ENCODE measurements at regions not wholly inside any gene's neighbourhood (a gene's known extent, or its start where the extent isn't known, plus 50 kb on each side); places are given as distances from the start of the nearest gene placed in this dataset.

GRCh38 chr5:103804711-103805110, 242.1 kb upstream of the NUDT12 start:
- Mint-ChIP-seq H3K9me3 (no peaks in the 10 kb centered on the region), H3K27me3 (no peaks in the 10 kb centered on the region), H3K4me1 (no peaks in the 10 kb centered on the region), H3K27ac (no peak overlapping the region), H3K36me3 (ENCODE audit: low read depth) (no peaks in the 10 kb centered on the region), H3K4me3 (no peak overlapping the region)
- ATAC-seq (no peak), DNase-seq (no peak)

- DNase-seq (no peak), ATAC-seq (no peak)
- Mint-ChIP-seq H3K27me3 (no peaks in the 10 kb centered on the region), H3K4me1 (no peaks in the 10 kb centered on the region), H3K4me3 (no peak overlapping the region), H3K9me3 (no peaks in the 10 kb centered on the region), H3K36me3 (ENCODE audit: low read depth) (no peaks in the 10 kb centered on the region), H3K27ac (no peak overlapping the region)
Observed at GRCh38 chr5:103801681-103802080, 239.1 kb upstream of the NUDT12 start.

GRCh38 chr5:103800741-103801495, 238.3 kb upstream of the NUDT12 start:
- no peak for DNase-seq
- Mint-ChIP-seq H3K27ac (no peak overlapping the region), H3K36me3 (ENCODE audit: low read depth) (no peaks in the 10 kb centered on the region), H3K4me3 (no peak overlapping the region), H3K27me3 (no peaks in the 10 kb centered on the region), H3K4me1 (no peaks in the 10 kb centered on the region), H3K9me3 (no peaks in the 10 kb centered on the region)
- no peak for ATAC-seq

GRCh38 chr5:103793595-103794182, 231.1 kb upstream of the NUDT12 start:
- H3K36me3 Mint-ChIP-seq (ENCODE audit: low read depth), result no peaks in the 10 kb centered on the region
- ATAC-seq (no peak), DNase-seq (no peak)
- H3K27me3 Mint-ChIP-seq, result no peaks in the 10 kb centered on the region
- H3K4me3 Mint-ChIP-seq, result no peak overlapping the region
- H3K9me3 Mint-ChIP-seq, result peaks cover 22% of the 10 kb centered on the region
- no peak overlapping the region for H3K27ac Mint-ChIP-seq
- H3K4me1 Mint-ChIP-seq, result no peaks in the 10 kb centered on the region

DNA sequence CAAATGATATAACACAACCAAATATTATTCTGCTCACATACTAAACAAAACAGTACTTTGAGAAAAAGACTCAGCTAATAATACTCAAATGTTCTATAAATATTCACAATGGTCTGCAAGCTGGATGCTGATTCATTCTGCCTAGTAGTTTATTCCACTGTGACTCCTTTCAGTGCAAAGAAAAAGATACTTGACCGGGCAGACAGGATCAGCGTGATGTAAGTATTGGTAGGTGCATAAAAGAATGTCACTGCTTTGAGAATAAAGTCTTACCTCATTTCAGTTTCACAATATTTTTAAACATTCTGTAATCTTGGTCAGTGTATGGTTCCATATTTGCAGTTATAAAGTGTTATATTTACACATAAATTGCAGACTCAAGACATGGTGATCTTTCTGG, 223.0 kb upstream of the NUDT12 start:
- H3K9me3 Mint-ChIP-seq, result peaks cover 3% of the 10 kb centered on the region
- DNase-seq (no peak), ATAC-seq (no peak)
- no peak overlapping the region for H3K27ac Mint-ChIP-seq
- no peaks in the 10 kb centered on the region for H3K36me3 Mint-ChIP-seq (ENCODE audit: low read depth)
- no peaks in the 10 kb centered on the region for H3K4me1 Mint-ChIP-seq
- no peak overlapping the region for H3K4me3 Mint-ChIP-seq
- no peaks in the 10 kb centered on the region for H3K27me3 Mint-ChIP-seq

DNA sequence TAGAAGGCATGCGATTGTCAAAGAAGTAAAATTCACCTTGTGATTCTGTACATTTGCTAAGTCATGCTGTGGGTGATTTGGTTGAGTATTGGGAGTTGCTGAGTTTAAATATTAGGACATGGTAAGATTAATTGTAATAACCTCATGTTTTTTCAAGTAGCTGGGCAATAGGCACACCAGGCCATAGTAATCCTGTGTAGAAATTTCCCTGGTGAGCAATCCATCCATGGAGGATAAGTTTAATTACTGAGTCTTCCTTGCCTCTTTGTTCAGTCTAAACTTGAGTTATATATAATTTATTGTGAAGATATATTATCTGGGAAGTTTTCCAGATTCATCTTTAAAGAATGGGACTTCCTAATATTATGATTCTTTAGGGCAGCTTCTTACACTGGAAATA, 221.1 kb upstream of the NUDT12 start:
- H3K27ac Mint-ChIP-seq, result no peak overlapping the region
- ATAC-seq (no peak), DNase-seq (no peak)
- no peaks in the 10 kb centered on the region for H3K4me1 Mint-ChIP-seq
- peaks cover 3% of the 10 kb centered on the region for H3K9me3 Mint-ChIP-seq
- no peaks in the 10 kb centered on the region for H3K36me3 Mint-ChIP-seq (ENCODE audit: low read depth)
- no peak overlapping the region for H3K4me3 Mint-ChIP-seq
- no peaks in the 10 kb centered on the region for H3K27me3 Mint-ChIP-seq

DNA sequence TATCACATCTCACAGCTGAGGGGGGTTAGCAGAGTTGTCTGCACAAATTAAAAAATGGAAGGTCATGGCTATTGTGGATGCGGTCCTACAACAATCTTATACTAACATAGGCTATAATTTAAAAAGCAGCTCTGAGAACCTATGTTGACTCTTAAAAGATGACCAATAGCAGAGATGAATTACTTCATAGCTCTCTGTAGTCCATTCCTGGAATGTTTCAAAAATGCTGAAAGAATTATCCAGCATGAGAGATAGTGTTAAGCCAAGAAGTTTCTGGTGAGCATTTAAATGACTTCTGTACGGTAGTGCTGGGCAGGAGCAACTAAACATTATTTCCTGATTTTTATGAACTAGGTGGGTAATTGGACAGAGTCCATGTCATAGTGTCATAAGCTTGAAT, 218.2 kb upstream of the NUDT12 start:
- Mint-ChIP-seq H3K4me3 (no peak overlapping the region), H3K9me3 (peaks cover 3% of the 10 kb centered on the region), H3K4me1 (no peaks in the 10 kb centered on the region), H3K27ac (no peak overlapping the region), H3K27me3 (no peaks in the 10 kb centered on the region), H3K36me3 (ENCODE audit: low read depth) (peaks cover 3% of the 10 kb centered on the region)
- ATAC-seq (no peak), DNase-seq (no peak)

DNA sequence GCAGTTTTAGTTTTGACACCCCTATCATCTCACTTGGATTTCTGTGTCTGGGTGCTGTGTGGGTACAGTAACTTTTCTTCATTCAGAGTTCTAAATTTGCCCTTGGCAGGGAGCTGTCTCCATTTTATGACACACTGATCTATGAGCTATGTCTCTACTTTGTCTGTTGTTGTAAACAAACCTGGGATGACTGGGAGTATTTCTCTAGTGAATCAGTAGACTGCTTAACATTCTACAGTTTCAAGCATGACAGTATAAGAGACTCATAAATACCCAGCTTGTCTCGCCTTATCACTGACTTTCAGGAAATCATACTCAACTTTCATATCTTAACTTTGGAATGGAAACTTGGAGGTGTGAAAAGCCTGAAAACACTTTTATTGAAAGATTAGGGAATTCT, 212.1 kb upstream of the NUDT12 start:
- ATAC-seq, result no peak
- Mint-ChIP-seq H3K36me3 (ENCODE audit: low read depth) (peaks cover 3% of the 10 kb centered on the region), H3K9me3 (no peaks in the 10 kb centered on the region), H3K4me1 (no peaks in the 10 kb centered on the region), H3K4me3 (no peak overlapping the region), H3K27me3 (no peaks in the 10 kb centered on the region), H3K27ac (no peak overlapping the region)
- DNase-seq, result no peak

- ATAC-seq (no peak), DNase-seq (no peak)
- Mint-ChIP-seq H3K4me1 (no peaks in the 10 kb centered on the region), H3K27ac (no peak overlapping the region), H3K4me3 (no peak overlapping the region), H3K27me3 (no peaks in the 10 kb centered on the region), H3K36me3 (ENCODE audit: low read depth) (no peaks in the 10 kb centered on the region), H3K9me3 (peaks cover 4% of the 10 kb centered on the region)
Observed at GRCh38 chr5:103772248-103772647, 209.7 kb upstream of the NUDT12 start.

GRCh38 chr5:103764403-103764802, 201.8 kb upstream of the NUDT12 start:
- no peaks in the 10 kb centered on the region for H3K4me1 Mint-ChIP-seq
- H3K36me3 Mint-ChIP-seq (ENCODE audit: low read depth), result no peaks in the 10 kb centered on the region
- no peak overlapping the region for H3K27ac Mint-ChIP-seq
- DNase-seq (no peak), ATAC-seq (no peak)
- peaks cover 9% of the 10 kb centered on the region for H3K9me3 Mint-ChIP-seq
- H3K4me3 Mint-ChIP-seq, result no peak overlapping the region
- no peaks in the 10 kb centered on the region for H3K27me3 Mint-ChIP-seq

GRCh38 chr5:103758996-103759395, 196.4 kb upstream of the NUDT12 start:
- no peaks in the 10 kb centered on the region for H3K36me3 Mint-ChIP-seq (ENCODE audit: low read depth)
- peaks cover 9% of the 10 kb centered on the region for H3K9me3 Mint-ChIP-seq
- H3K4me1 Mint-ChIP-seq, result no peaks in the 10 kb centered on the region
- no peaks in the 10 kb centered on the region for H3K27me3 Mint-ChIP-seq
- DNase-seq, result no peak
- H3K4me3 Mint-ChIP-seq, result no peak overlapping the region
- ATAC-seq, result no peak
- H3K27ac Mint-ChIP-seq, result no peak overlapping the region

DNA sequence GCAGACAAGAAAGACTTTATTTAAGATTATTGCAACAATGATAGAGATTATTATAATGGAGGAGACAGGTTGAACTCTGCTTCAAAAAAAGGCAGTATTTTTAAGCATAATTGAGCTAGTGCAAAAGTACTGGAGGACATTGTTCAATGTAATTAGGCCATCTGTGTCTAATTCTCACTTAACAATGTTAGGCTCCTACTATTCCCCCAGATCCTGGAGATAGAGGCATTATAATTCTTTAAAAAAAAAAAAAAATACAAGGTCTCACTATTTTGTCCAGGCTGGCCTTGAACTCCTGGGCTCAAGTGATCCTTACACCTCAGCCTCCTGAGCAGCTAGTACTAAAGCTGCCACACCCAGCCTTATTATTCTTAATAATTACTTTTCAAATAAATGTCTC, 193.4 kb upstream of the NUDT12 start:
- no peaks in the 10 kb centered on the region for H3K36me3 Mint-ChIP-seq (ENCODE audit: low read depth)
- DNase-seq (no peak), ATAC-seq (no peak)
- no peaks in the 10 kb centered on the region for H3K27me3 Mint-ChIP-seq
- H3K27ac Mint-ChIP-seq, result no peak overlapping the region
- no peaks in the 10 kb centered on the region for H3K4me1 Mint-ChIP-seq
- peaks cover 13% of the 10 kb centered on the region for H3K9me3 Mint-ChIP-seq
- no peak overlapping the region for H3K4me3 Mint-ChIP-seq

GRCh38 chr5:103745353-103746065, 182.9 kb upstream of the NUDT12 start:
- Mint-ChIP-seq H3K27me3 (no peaks in the 10 kb centered on the region), H3K9me3 (no peaks in the 10 kb centered on the region), H3K27ac (no peak overlapping the region), H3K36me3 (ENCODE audit: low read depth) (no peaks in the 10 kb centered on the region), H3K4me1 (no peaks in the 10 kb centered on the region), H3K4me3 (no peak overlapping the region)
- DNase-seq (no peak), ATAC-seq (no peak)

DNA sequence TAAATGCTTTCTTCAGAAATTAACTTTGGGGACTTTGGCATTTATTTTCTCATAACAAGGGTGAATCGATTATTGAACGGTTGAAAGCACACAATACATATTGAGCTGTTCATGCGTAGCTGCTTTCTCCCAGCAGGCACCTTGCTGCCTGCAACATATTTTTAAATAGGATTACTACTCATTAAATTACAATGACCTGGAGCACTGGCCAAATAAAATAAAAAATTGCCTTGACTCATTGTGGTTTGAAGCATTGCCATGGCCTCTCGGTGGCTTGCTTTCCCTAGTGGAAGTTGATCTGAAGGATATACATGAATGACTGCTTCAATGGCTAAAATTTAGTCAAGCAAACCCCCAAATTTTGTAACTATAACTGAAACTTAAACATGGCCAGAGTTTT, 181.6 kb upstream of the NUDT12 start:
- no peak overlapping the region for H3K4me3 Mint-ChIP-seq
- peaks cover 2% of the 10 kb centered on the region for H3K9me3 Mint-ChIP-seq
- H3K27ac Mint-ChIP-seq, result no peak overlapping the region
- DNase-seq (no peak), ATAC-seq (no peak)
- H3K36me3 Mint-ChIP-seq (ENCODE audit: low read depth), result no peaks in the 10 kb centered on the region
- H3K27me3 Mint-ChIP-seq, result no peaks in the 10 kb centered on the region
- no peaks in the 10 kb centered on the region for H3K4me1 Mint-ChIP-seq

- DNase-seq (no peak), ATAC-seq (no peak)
- no peak overlapping the region for H3K27ac Mint-ChIP-seq
- H3K27me3 Mint-ChIP-seq, result no peaks in the 10 kb centered on the region
- H3K4me3 Mint-ChIP-seq, result no peak overlapping the region
- no peaks in the 10 kb centered on the region for H3K4me1 Mint-ChIP-seq
- H3K9me3 Mint-ChIP-seq, result peaks cover 7% of the 10 kb centered on the region
- H3K36me3 Mint-ChIP-seq (ENCODE audit: low read depth), result no peaks in the 10 kb centered on the region
Observed at GRCh38 chr5:103743421-103743820, 180.8 kb upstream of the NUDT12 start.

Data from activated naive CD8-positive, alpha-beta T cell treated with anti-CD3 and anti-CD28 coated beads, Interleukin-2, amount 50 U/mL, for 24 hours (primary cell).